Keratinocyte (primary cell): ENCODE measurements at regions not wholly inside any gene's neighbourhood (a gene's known extent, or its start where the extent isn't known, plus 50 kb on each side); places are given as distances from the start of the nearest gene placed in this dataset.

Source experiments
- DNase-seq: peaks from one replicate; pipeline ENCODE4 v3.0.0-alpha.2; 2011; ENCODE audit warnings: low read depth, missing footprints, low spot score
- FAIRE-seq: peaks from 2 replicates; lab custom pipeline; 2011; peaks lifted over from hg19 to GRCh38; lab: Jason Lieb, UNC
- H2AFZ ChIP-seq: 2 replicates; pipeline ENCODE4 v1.6.0; 2012; ENCODE audit warnings: low read length, control low read depth, inconsistent platforms; ENCODE audit not compliant: control insufficient read depth
- H3K27ac ChIP-seq: 2 replicates; pipeline ENCODE4 v1.5.1; 2011; ENCODE audit warnings: low read length; ENCODE audit not compliant: control insufficient read depth, insufficient read depth
- H3K27me3 ChIP-seq: 3 replicates; pipeline ENCODE4 v1.6.0; 2011; ENCODE audit warnings: low read length; ENCODE audit not compliant: control insufficient read depth, insufficient read depth; ENCODE audit errors: extremely low read depth
- H3K36me3 ChIP-seq, 2 experiments: 2 replicates in 1 of 2; 3 replicates in 1 of 2; pipeline ENCODE4 v1.5.1; 2011; ENCODE audit warnings: low read length in 2 of 2, mild to moderate bottlenecking in 1 of 2; ENCODE audit not compliant: control insufficient read depth in 2 of 2, insufficient read depth in 2 of 2; ENCODE audit errors: extremely low read depth in 1 of 2
- H3K4me1 ChIP-seq: 3 replicates; pipeline ENCODE4 v1.5.1; 2011; ENCODE audit warnings: low read length; ENCODE audit not compliant: control insufficient read depth, insufficient read depth; ENCODE audit errors: extremely low read depth
- H3K4me2 ChIP-seq: 3 replicates; pipeline ENCODE4 v1.6.0; 2011; ENCODE audit warnings: low read depth, low read length; ENCODE audit not compliant: control insufficient read depth, insufficient read depth; ENCODE audit errors: extremely low read depth
- H3K4me3 ChIP-seq, 3 experiments: fragments of 200-600 bp in 1 of 3; sonication (generic) in 1 of 3; 2 replicates in 2 of 3; 3 replicates in 1 of 3; pipeline ENCODE4 v1.5.1; 2011 to 2016; ENCODE audit warnings: low read length in 3 of 3, mild to moderate bottlenecking in 3 of 3, control low read depth in 2 of 3, inconsistent platforms in 1 of 3, low read depth in 1 of 3, mixed read lengths in 1 of 3, mixed run types in 1 of 3, moderate library complexity in 1 of 3; ENCODE audit not compliant: control insufficient read depth in 2 of 3, insufficient read depth in 2 of 3; ENCODE audit errors: extremely low read depth in 1 of 3
- H3K79me2 ChIP-seq: 2 replicates; pipeline ENCODE4 v1.6.0; 2012; ENCODE audit warnings: low read length; ENCODE audit not compliant: control insufficient read depth, insufficient read depth
- H3K9ac ChIP-seq: 3 replicates; pipeline ENCODE4 v1.6.0; 2011; ENCODE audit warnings: low read length; ENCODE audit not compliant: control insufficient read depth, insufficient read depth; ENCODE audit errors: extremely low read depth
- H3K9me1 ChIP-seq: 3 replicates; pipeline ENCODE4 v1.6.0; 2011; ENCODE audit warnings: low read length; ENCODE audit not compliant: control insufficient read depth, insufficient read depth; ENCODE audit errors: extremely low read depth
- H3K9me3 ChIP-seq: 2 replicates; pipeline ENCODE4 v1.5.1; 2012; ENCODE audit warnings: low read depth, low read length; ENCODE audit not compliant: control insufficient read depth
- H4K20me1 ChIP-seq: 3 replicates; pipeline ENCODE4 v1.6.0; 2011; ENCODE audit warnings: low read length; ENCODE audit not compliant: control insufficient read depth, insufficient read depth; ENCODE audit errors: extremely low read depth
- CTCF ChIP-seq, 3 experiments: IDR thresholded peaks in 1 of 3; conservative IDR thresholded peaks in 1 of 3; optimal IDR thresholded peaks in 1 of 3; 2 replicates in 2 of 3; 3 replicates in 1 of 3; pipeline versions ENCODE3 to v1.5.1; 2011; ENCODE audit warnings: low read length in 3 of 3, mild to moderate bottlenecking in 3 of 3, moderate library complexity in 2 of 3, control low read depth in 1 of 3, inconsistent platforms in 1 of 3; ENCODE audit not compliant: insufficient read depth in 2 of 3; ENCODE audit errors: extremely low read depth in 1 of 3
- EZH2 ChIP-seq: IDR thresholded peaks from one replicate; pipeline ENCODE4 v1.6.1; 2012; ENCODE audit warnings: inconsistent platforms, mild to moderate bottlenecking, low read length, moderate library complexity
- dilution Hi-C: fragments of 300-500 bp; cut with MboI; formaldehyde crosslinking; loops from one replicate; pipeline ENCODE4 v1.7.0; 2020; ENCODE audit warnings: low sequenced_read_pairs; ENCODE audit not compliant: extremely low pct_ligation_motif_present

- Histone ChIP-seq H4K20me1 (no peaks in the 10 kb centered on the region), H3K79me2 (no peaks in the 10 kb centered on the region), H3K27me3 (no peaks in the 10 kb centered on the region), H3K4me3 (no peak overlapping the region), H3K4me1 (no peaks in the 10 kb centered on the region), H3K27ac (no peak overlapping the region), H3K36me3 (no peaks in the 10 kb centered on the region), H3K9me3 (no peaks in the 10 kb centered on the region), H3K4me2 (no peak overlapping the region), H3K9me1 (no peaks in the 10 kb centered on the region), H2AFZ (no peak overlapping the region), H3K9ac (no peak overlapping the region)
- dilution Hi-C loops: no loop called here
- DNase-seq (no peak), FAIRE-seq (no peak)
- TF ChIP-seq CTCF (optimal IDR thresholded peaks at IDR 0.05 in 1 of 3, IDR thresholded peaks at IDR 0.05 in 1 of 3, conservative IDR thresholded peaks at IDR 0.05 in 1 of 3; ENCODE audit: extremely low read depth in 1 of 3, insufficient read depth in 2 of 3, low read length in 3 of 3) (peak in 2 of 3 experiments; percentile 6 to 51), EZH2 (no peak)
These were observed 202.6 kb downstream of the CD109 start for GRCh38 chr6:73898599-73898998.

GRCh38 chr6:73893696-73894095 is 197.7 kb downstream of the CD109 start:
- Histone ChIP-seq H3K9me3 (no peaks in the 10 kb centered on the region), H3K9me1 (no peaks in the 10 kb centered on the region), H3K9ac (no peak overlapping the region), H3K79me2 (no peaks in the 10 kb centered on the region), H3K27ac (no peak overlapping the region), H3K36me3 (no peaks in the 10 kb centered on the region), H3K27me3 (no peaks in the 10 kb centered on the region), H3K4me1 (no peaks in the 10 kb centered on the region), H4K20me1 (no peaks in the 10 kb centered on the region), H3K4me3 (no peak overlapping the region), H3K4me2 (no peak overlapping the region), H2AFZ (no peak overlapping the region)
- TF ChIP-seq CTCF (optimal IDR thresholded peaks at IDR 0.05 in 1 of 3, IDR thresholded peaks at IDR 0.05 in 1 of 3, conservative IDR thresholded peaks at IDR 0.05 in 1 of 3; ENCODE audit: extremely low read depth in 1 of 3, insufficient read depth in 2 of 3, low read length in 3 of 3): no peak
- no peak for TF ChIP-seq EZH2
- no peak for FAIRE-seq
- dilution Hi-C loops: no loop called here
- no peak for DNase-seq
